Brain microvascular endothelial cell (primary cell): ENCODE measurements at regions not wholly inside any gene's neighbourhood (a gene's known extent, or its start where the extent isn't known, plus 50 kb on each side); places are given as distances from the start of the nearest gene placed in this dataset.
"Not testable (repeated sequence)": the region's sequence is repeated elsewhere in the genome, so short reads cannot be mapped to it uniquely, and the experiment has no call there.

ENCODE experiments used
- DNase-seq: peaks from one replicate; pipeline ENCODE4 v3.0.0-alpha.2; 2020
- H3K27ac ChIP-seq: fragments of 250-450 bp; sonication (Bioruptor Pico); 2 replicates; pipeline ENCODE4 v1.5.1; 2020; ENCODE audit warnings: mild to moderate bottlenecking, moderate library complexity
- H3K27me3 ChIP-seq: fragments of 250-450 bp; sonication (Bioruptor Pico); replicated peaks from 2 replicates; pipeline ENCODE4 v1.5.1; 2020; ENCODE audit warnings: mild to moderate bottlenecking
- H3K36me3 ChIP-seq: fragments of 250-450 bp; sonication (Bioruptor Pico); replicated peaks from 2 replicates; pipeline ENCODE4 v1.5.1; 2020; ENCODE audit warnings: mild to moderate bottlenecking
- H3K4me3 ChIP-seq: 2 replicates; pipeline ENCODE4 v1.5.1; 2011; ENCODE audit warnings: low read depth, mild to moderate bottlenecking, control low read depth, low read length, moderate library complexity
- CTCF ChIP-seq: IDR thresholded peaks from 2 replicates; pipeline ENCODE4 v1.5.1; 2011; ENCODE audit warnings: low read depth, mild to moderate bottlenecking, moderate library complexity, low read length, control low read depth, inconsistent platforms; ENCODE audit errors: missing control alignments
- in situ Hi-C: cut with HindIII; loops from 2 replicates; pipeline ENCODE4 v1.10.0; 2017; ENCODE audit warnings: low sequenced_read_pairs, low pct_ligation_motif_present

GRCh38 chr19:28614634-28615545, 598.1 kb downstream of the UQCRFS1 start:
- H3K36me3 ChIP-seq = no peaks in the 10 kb centered on the region
- H3K4me3 ChIP-seq = no peak overlapping the region
- no peaks in the 10 kb centered on the region for H3K27me3 ChIP-seq
- DNase-seq = no peak
- in situ Hi-C loops = no loop called here
- TF ChIP-seq CTCF = no peak
- no peak overlapping the region for H3K27ac ChIP-seq

GRCh38 chr19:28612275-28612769, 600.6 kb downstream of the UQCRFS1 start:
- H3K4me3 ChIP-seq = no peak overlapping the region
- DNase-seq = no peak
- no peak overlapping the region for H3K27ac ChIP-seq
- in situ Hi-C loops = no loop called here
- TF ChIP-seq CTCF = no peak
- no peaks in the 10 kb centered on the region for H3K36me3 ChIP-seq
- H3K27me3 ChIP-seq = no peaks in the 10 kb centered on the region

- H3K27ac ChIP-seq, in situ Hi-C loops, H3K4me3 ChIP-seq, DNase-seq, H3K36me3 ChIP-seq, H3K27me3 ChIP-seq: not testable (repeated sequence)
Measured at GRCh38 chr19:28611227-28611914, 601.6 kb downstream of the UQCRFS1 start.

GRCh38 chr19:28610731-28611130, 602.2 kb downstream of the UQCRFS1 start:
- DNase-seq = no peak
- in situ Hi-C loops = no loop called here

GRCh38 chr19:28609944-28610343, 603.0 kb downstream of the UQCRFS1 start:
- Histone ChIP-seq H3K27me3 (no peaks in the 10 kb centered on the region), H3K36me3 (no peaks in the 10 kb centered on the region), H3K4me3 (no peak overlapping the region), H3K27ac (no peak overlapping the region)
- in situ Hi-C loops = no loop called here
- no peak for DNase-seq
- TF ChIP-seq CTCF = no peak

More at GRCh38 chr19:28610731-28611130, 602.2 kb downstream of the UQCRFS1 start:
- no peak for TF ChIP-seq CTCF
- no peaks in the 10 kb centered on the region for H3K36me3 ChIP-seq
- H3K27me3 ChIP-seq = no peaks in the 10 kb centered on the region
- no peak overlapping the region for H3K4me3 ChIP-seq
- no peak overlapping the region for H3K27ac ChIP-seq

- Histone ChIP-seq H3K27ac (no peak overlapping the region), H3K27me3 (no peaks in the 10 kb centered on the region), H3K4me3 (no peak overlapping the region), H3K36me3 (no peaks in the 10 kb centered on the region)
- DNase-seq = no peak
- in situ Hi-C loops = no loop called here
- TF ChIP-seq CTCF = no peak
Measured at GRCh38 chr19:28609091-28609755, 603.7 kb downstream of the UQCRFS1 start.
